Upper lobe of left lung (tissue), 4 donors: ENCODE measurements at regions not wholly inside any gene's neighbourhood (a gene's known extent, or its start where the extent isn't known, plus 50 kb on each side); places are given as distances from the start of the nearest gene placed in this dataset.

Experiments
- CTCF ChIP-seq, 6 experiments: fragments of 450-650 bp in 4 of 6; fragments of 200-600 bp in 2 of 6; sonication (generic) in 2 of 6; IDR thresholded peaks; one replicate each; pipeline ENCODE4 v1.5.1; 2016 to 2019; ENCODE audit warnings: antibody characterized with exemption in 6 of 6
- POLR2A ChIP-seq, 4 donors: fragments of 450-650 bp; IDR thresholded peaks; one replicate each; pipeline ENCODE4 v1.5.1; 2016 to 2017; ENCODE audit warnings: antibody characterized with exemption in 4 of 4, mild to moderate bottlenecking in 2 of 4

GRCh38 chr4:179123084-179123483, 1680.8 kb upstream of the AGA start:
- no peak for TF ChIP-seq POLR2A (IDR thresholded peaks at IDR 0.05)
- TF ChIP-seq CTCF (IDR thresholded peaks at IDR 0.05), result no peak
